Skeletal muscle tissue (tissue), 3 donors: ENCODE measurements at regions not wholly inside any gene's neighbourhood (a gene's known extent, or its start where the extent isn't known, plus 50 kb on each side); places are given as distances from the start of the nearest gene placed in this dataset.

Experiments
- H3K27ac ChIP-seq: one replicate; pipeline ENCODE4 v1.7.0; 2013; ENCODE audit warnings: mild to moderate bottlenecking, low read depth, low read length, inconsistent platforms
- H3K27me3 ChIP-seq, 3 donors: one replicate each; pipeline ENCODE4 v1.7.0; 2013; ENCODE audit warnings: low read length in 3 of 3; ENCODE audit not compliant: control insufficient read depth in 3 of 3, insufficient read depth in 3 of 3
- H3K36me3 ChIP-seq, 3 donors: one replicate each; pipeline ENCODE4 v1.7.0; 2013; ENCODE audit warnings: low read length in 3 of 3; ENCODE audit not compliant: control insufficient read depth in 3 of 3, insufficient read depth in 3 of 3
- H3K4me1 ChIP-seq, 3 donors: one replicate each; pipeline ENCODE4 v1.7.0; 2013; ENCODE audit warnings: low read length in 3 of 3, mild to moderate bottlenecking in 3 of 3; ENCODE audit not compliant: control insufficient read depth in 3 of 3, insufficient read depth in 3 of 3
- H3K4me3 ChIP-seq, 3 donors: one replicate each; pipeline ENCODE4 v1.7.0; 2013; ENCODE audit warnings: low read length in 3 of 3
- H3K9ac ChIP-seq, 3 donors: one replicate each; pipeline ENCODE4 v1.7.0; 2013; ENCODE audit warnings: low read length in 3 of 3, mild to moderate bottlenecking in 3 of 3, moderate library complexity in 2 of 3, low read depth in 1 of 3
- H3K9me3 ChIP-seq, 3 donors: one replicate each; pipeline ENCODE4 v1.7.0; 2013; ENCODE audit warnings: low read length in 3 of 3; ENCODE audit not compliant: control insufficient read depth in 3 of 3
- donor health status: Osteomylitis.

- Histone ChIP-seq H3K27ac (no peak overlapping the region), H3K27me3 (no peaks in the 10 kb centered on the region), H3K4me1 (no peaks in the 10 kb centered on the region), H3K9me3 (no peaks in the 10 kb centered on the region), H3K36me3 (no peaks in the 10 kb centered on the region), H3K4me3 (no peak overlapping the region), H3K9ac (no peak overlapping the region)
These were observed 248.6 kb upstream of the STXBP5 start for GRCh38 chr6:146955570-146955969.

GRCh38 chr6:146957181-146958093, 246.8 kb upstream of the STXBP5 start:
- no peak overlapping the region for H3K9ac ChIP-seq
- H3K4me1 ChIP-seq: no peaks in the 10 kb centered on the region
- no peaks in the 10 kb centered on the region for H3K27me3 ChIP-seq

GRCh38 chr6:146961831-146962230, 242.4 kb upstream of the STXBP5 start:
- no peak overlapping the region for H3K4me3 ChIP-seq
- no peak overlapping the region for H3K27ac ChIP-seq
- no peaks in the 10 kb centered on the region for H3K27me3 ChIP-seq
- H3K36me3 ChIP-seq: no peaks in the 10 kb centered on the region
- no peaks in the 10 kb centered on the region for H3K4me1 ChIP-seq
- no peaks in the 10 kb centered on the region for H3K9me3 ChIP-seq
- H3K9ac ChIP-seq: no peak overlapping the region

More at GRCh38 chr6:146957181-146958093, 246.8 kb upstream of the STXBP5 start:
- H3K9me3 ChIP-seq: no peaks in the 10 kb centered on the region
- H3K4me3 ChIP-seq: no peak overlapping the region
- H3K27ac ChIP-seq: no peak overlapping the region
- no peaks in the 10 kb centered on the region for H3K36me3 ChIP-seq

GRCh38 chr6:146962329-146962728, 241.9 kb upstream of the STXBP5 start:
- Histone ChIP-seq H3K27ac (no peak overlapping the region), H3K4me1 (no peaks in the 10 kb centered on the region), H3K4me3 (no peak overlapping the region), H3K27me3 (no peaks in the 10 kb centered on the region), H3K9me3 (no peaks in the 10 kb centered on the region), H3K36me3 (no peaks in the 10 kb centered on the region), H3K9ac (no peak overlapping the region)

- Histone ChIP-seq H3K4me1 (no peaks in the 10 kb centered on the region), H3K9ac (no peak overlapping the region), H3K36me3 (no peaks in the 10 kb centered on the region), H3K27me3 (no peaks in the 10 kb centered on the region), H3K9me3 (no peaks in the 10 kb centered on the region), H3K27ac (no peak overlapping the region), H3K4me3 (no peak overlapping the region)
These were observed 239.0 kb upstream of the STXBP5 start for GRCh38 chr6:146965110-146965689.

- no peaks in the 10 kb centered on the region for H3K27me3 ChIP-seq
- no peak overlapping the region for H3K27ac ChIP-seq
- no peaks in the 10 kb centered on the region for H3K9me3 ChIP-seq
- H3K9ac ChIP-seq: no peak overlapping the region
- H3K4me3 ChIP-seq: no peak overlapping the region
- no peaks in the 10 kb centered on the region for H3K36me3 ChIP-seq
- no peaks in the 10 kb centered on the region for H3K4me1 ChIP-seq
These were observed 236.0 kb upstream of the STXBP5 start for GRCh38 chr6:146968041-146968760.

- no peaks in the 10 kb centered on the region for H3K4me1 ChIP-seq
These were observed 231.7 kb upstream of the STXBP5 start for GRCh38 chr6:146972546-146972945.

GRCh38 chr6:146974351-146974750, 229.9 kb upstream of the STXBP5 start:
- Histone ChIP-seq H3K4me1 (no peaks in the 10 kb centered on the region), H3K36me3 (no peaks in the 10 kb centered on the region), H3K4me3 (no peak overlapping the region), H3K27ac (no peak overlapping the region), H3K9me3 (no peaks in the 10 kb centered on the region), H3K27me3 (no peaks in the 10 kb centered on the region), H3K9ac (no peak overlapping the region)

More at GRCh38 chr6:146972546-146972945, 231.7 kb upstream of the STXBP5 start:
- Histone ChIP-seq H3K27ac (no peak overlapping the region), H3K27me3 (no peaks in the 10 kb centered on the region), H3K9me3 (no peaks in the 10 kb centered on the region), H3K9ac (no peak overlapping the region), H3K36me3 (no peaks in the 10 kb centered on the region), H3K4me3 (no peak overlapping the region)

- Histone ChIP-seq H3K36me3 (no peaks in the 10 kb centered on the region), H3K4me3 (no peak overlapping the region), H3K9ac (no peak overlapping the region), H3K27me3 (no peaks in the 10 kb centered on the region), H3K9me3 (no peaks in the 10 kb centered on the region), H3K4me1 (no peaks in the 10 kb centered on the region), H3K27ac (no peak overlapping the region)
These were observed 229.1 kb upstream of the STXBP5 start for GRCh38 chr6:146975093-146975492.

GRCh38 chr6:146980900-146981329, 223.3 kb upstream of the STXBP5 start:
- Histone ChIP-seq H3K27me3 (no peaks in the 10 kb centered on the region), H3K9me3 (no peaks in the 10 kb centered on the region), H3K4me1 (no peaks in the 10 kb centered on the region), H3K27ac (no peak overlapping the region), H3K9ac (no peak overlapping the region), H3K4me3 (no peak overlapping the region), H3K36me3 (no peaks in the 10 kb centered on the region)
